ENCODE measurements at regions not wholly inside any gene's neighbourhood (a gene's known extent, or its start where the extent isn't known, plus 50 kb on each side); places are given as distances from the start of the nearest gene placed in this dataset.
A peak's percentile ranks its signal among the peaks of the same experiment; 100 is the strongest.
"Not testable (repeated sequence)": the region's sequence is repeated elsewhere in the genome, so short reads cannot be mapped to it uniquely, and the experiment has no call there.

DNA sequence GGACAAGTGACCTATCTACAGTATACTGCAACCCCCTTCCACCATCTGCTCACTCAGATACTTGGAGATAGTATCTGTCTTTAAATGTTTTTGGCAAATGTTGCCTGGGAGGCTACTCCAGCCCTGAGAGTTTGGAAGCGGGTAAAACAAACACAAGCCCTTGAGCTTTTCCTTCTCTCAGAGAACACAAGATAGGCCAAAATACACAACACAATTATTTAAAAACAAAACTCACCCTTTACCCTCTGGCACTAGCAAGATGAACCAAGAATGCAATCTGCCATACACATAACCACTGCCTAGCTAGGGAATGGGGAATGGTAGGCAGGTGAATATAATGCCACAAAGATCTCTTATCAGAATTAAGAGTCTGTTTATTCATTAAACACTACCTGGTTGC lies 324.7 kb upstream of the FAM47C start:
- DNase-seq, result no peak

DNA sequence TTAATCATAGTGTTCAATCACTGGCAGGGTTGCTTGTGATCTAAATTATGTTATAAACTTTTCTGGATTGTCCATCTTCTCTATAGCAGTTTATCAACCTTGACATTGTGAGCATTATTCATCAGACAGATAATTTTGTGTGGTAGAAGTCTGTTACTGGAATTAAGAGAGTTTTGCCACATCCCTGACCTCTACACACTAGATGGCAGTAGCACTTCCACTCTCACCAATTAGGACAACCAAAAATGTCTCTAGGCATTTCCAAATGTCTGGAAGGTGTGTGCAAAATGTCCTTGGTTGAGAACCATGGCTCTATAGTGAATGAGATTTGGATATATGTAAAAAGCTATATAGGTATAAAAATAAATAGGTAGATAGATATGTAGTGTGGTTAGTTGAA lies 324.1 kb upstream of the FAM47C start:
- no peak for DNase-seq

DNA sequence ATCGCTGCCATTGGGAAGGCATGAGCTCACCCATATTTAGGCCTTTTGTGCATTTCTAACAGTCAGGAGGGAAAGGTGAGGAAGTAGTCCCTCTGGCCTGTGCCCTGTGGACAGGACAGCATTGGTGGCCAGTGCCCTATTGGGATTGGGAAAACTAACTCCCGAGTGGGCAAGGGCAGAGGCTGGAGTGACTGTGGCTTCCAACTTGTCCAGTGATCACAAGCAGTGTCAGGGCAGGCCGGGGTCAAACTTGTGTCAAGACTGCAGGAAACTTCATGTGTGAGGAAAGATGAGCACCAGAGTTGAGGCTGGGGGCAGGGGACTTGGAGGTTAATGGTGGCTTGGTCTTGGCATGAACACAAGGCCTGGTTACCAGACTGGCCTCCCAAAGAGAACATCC lies 286.2 kb upstream of the FAM47C start:
- no peak for DNase-seq

DNA sequence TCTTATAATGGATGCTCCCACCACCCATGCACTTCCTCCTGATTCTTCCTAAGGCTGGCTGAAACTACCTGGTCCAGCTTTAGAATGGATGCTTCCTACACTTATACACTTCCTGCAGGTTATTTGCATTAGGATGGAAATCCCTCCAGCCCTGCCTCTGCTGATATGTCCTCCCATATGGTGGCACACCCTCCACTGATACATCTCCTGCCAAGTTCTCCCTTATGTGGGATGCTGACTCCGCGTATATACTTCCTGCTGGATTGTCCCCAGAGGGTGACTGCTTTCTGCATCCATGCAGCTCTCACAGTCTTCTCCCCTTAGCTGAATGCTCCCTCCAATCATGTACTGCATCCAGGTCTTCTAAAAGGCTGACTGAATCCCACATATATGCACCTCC lies 254.6 kb upstream of the FAM47C start:
- no peak for DNase-seq

DNA sequence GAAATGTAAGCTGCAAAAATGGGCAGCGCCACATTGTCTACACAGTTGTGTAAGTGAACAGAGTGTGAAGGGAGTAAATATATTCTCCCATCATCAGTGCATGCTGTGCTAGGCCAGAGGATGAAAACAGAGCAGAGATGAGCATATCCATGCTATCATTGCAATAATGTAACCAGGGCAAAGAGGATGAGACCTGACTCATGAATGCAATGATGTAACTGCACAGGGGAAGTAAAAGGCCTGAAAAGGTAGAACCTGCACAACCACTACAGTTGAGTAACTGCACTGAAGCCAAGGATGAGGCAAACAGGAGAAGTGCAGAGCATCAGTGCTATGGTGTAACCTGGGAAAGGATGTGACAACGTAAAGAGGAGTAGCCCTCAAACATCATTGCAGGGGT lies 220.4 kb upstream of the FAM47C start:
- DNase-seq, result no peak

DNA sequence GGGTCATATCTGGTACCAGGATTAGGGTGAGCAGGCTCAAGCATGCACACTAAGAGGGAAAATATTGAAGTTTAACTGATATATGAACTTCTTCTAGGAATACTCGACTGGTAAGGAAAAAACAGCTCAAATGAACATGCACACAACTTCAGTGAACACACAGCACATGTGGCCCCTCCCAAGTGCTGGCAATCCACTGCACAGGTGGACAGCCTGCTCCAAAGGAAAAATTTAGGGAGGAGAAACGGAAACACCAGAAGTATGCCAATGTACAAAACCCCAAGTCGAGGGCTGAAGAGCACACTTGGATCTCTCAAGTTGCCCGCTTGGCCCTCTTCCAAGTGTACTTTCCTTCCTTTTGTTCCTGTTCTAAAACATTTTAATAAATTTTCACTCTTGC lies 205.0 kb upstream of the FAM47C start:
- DNase-seq, result no peak

DNA sequence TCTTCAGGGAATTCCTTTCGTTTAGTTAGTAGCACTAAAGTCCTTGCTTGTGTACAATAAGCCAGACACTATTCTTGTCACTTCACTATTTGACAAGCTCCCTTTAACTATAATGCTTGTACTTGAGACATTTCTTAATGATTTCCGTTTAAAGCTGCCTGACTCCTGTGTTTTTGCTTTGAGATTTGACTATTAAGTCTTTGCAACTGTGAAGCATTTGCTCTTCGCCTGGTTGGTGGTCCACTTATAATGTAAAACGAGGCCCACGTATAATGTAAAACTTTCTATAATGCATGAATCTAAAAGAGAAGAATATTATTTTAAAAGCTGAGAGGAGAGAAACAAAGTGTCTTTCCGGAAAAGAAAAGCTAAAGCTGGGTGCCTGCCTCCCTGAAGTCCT lies 204.1 kb upstream of the FAM47C start:
- DNase-seq, result no peak

DNA sequence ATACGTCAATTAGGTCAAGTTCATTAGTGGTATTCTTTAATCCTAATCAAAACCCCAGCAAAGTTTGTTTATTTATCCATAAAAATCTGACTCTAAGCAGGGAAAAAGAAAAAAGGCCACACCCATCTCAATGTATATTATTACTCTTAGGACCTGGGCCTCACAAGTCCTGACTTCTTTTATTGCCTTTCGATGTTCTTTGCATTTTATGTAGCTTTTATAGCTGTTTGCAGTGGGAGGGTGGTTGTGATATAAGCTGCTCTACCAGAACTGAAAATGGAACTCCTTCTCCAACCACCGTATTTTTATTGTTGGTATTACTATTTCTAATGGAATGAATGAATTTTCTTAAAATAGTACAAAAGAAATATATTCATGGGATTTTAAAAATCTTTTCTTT lies 163.3 kb upstream of the FAM47C start:
- DNase-seq, result no peak

DNA sequence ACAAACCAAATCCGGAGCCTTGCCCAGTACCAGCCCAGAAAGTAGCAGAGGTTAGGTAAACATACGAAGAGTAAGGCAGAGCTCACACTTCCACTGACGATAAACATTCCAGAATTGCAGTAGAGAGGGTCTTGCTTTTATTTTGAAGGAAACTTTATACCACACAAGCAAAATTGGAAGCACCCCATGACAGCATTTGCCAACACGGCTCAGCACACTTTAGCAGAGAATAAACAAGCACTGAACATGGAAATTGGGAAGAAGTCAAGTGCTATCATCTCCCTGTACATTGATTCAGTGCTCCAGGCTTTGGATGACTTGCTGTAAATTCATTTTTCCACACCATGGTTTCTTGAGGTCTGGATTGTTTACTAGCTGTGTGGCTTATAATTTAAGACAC lies 160.7 kb upstream of the FAM47C start:
- DNase-seq, result no peak

DNA sequence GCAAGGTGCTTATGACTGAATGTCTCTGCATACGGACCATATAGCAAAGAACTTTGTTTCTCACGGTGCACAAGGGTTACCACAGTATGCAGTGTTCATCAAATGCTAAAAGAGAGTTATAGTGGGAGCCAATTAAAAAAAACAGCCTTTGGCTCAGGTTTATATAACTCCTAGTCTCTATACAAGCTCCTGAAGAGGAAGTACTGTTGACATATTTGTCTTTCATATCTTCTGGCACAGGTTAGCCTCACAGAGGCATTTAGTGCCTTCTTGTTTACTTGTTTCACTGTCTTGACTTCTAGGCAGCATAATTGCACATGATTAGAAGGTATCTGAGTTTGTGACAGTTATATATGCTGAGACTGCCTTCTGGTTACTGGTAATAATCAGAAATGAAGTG lies 158.8 kb upstream of the FAM47C start:
- DNase-seq, result no peak

DNA sequence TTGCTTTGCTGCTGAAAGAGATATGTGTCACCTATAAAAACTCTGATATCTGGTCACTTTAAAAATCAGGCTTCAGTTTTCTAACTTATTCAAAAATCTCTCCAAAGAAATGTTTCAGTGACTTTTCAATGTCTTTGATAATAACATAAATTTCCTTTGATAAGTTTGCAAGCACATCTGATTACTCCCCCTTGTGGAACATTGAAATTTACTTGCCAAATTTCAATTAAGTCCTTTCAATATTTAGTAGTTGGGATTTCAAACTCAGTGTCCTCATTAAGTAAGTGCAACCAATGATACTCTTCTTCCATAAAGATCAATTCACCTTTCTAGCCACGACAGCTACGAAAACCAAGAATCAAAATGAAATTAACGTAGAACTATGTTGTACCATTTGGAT lies 151.3 kb upstream of the FAM47C start:
- no peak for DNase-seq

DNA sequence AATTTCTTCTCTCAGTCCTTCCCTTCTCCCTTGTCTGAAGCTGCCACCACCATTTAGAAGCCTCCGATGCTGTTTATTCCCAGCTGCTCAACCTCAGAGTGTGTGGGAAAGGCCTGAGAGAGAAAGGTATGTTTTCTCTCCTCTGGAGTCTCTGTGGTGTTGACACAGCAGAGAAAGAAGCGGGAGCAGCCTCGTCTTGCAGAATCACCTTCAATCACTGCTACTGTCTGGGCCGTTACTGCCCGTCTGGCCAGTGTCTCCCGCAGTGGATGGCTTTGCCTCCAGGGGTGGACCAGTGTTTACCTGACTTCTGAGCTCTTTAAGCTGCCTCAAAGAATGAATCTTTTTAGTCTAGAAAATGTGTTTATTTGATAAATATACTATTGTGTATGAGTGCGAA lies 148.9 kb upstream of the FAM47C start:
- DNase-seq, result no peak

DNA sequence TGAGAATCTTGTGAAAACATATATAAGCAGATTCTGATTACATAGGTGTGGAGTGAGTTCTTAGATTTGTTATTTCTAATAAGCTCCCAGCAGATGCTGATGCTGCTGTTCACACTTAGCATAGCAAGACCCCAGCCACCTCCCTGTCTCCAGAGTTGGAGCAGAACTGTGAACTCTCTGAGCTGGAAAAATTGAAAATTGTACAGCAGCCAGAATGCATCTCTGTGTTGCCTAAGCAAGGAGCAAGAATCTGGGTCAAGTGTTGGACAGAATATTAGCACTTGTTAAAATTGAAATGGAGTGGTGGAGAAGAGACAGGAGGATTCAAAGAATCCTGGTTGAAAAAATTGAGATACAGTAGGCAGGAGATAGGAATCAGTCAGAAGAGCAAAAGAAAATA lies 146.6 kb upstream of the FAM47C start:
- DNase-seq, result no peak

DNA sequence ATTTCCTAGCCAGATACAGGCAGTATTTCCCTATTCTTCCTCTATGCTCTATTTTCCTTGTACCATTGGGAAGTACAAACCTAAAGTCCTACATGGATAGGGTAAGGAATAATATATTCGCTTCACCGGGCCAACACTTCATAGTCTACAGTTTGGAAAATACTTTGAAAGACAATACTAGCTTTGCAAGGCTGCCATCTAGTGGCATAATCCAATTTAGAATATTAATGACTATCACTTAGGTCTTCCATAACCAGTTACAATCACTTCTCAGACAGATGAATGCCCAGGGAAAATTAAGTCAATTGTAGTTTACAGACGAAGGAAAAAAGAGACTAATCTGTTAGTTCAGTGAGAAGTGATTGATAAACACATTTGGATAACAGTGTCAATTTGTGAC lies 141.0 kb upstream of the FAM47C start:
- peak; percentile 0 for DNase-seq

DNA sequence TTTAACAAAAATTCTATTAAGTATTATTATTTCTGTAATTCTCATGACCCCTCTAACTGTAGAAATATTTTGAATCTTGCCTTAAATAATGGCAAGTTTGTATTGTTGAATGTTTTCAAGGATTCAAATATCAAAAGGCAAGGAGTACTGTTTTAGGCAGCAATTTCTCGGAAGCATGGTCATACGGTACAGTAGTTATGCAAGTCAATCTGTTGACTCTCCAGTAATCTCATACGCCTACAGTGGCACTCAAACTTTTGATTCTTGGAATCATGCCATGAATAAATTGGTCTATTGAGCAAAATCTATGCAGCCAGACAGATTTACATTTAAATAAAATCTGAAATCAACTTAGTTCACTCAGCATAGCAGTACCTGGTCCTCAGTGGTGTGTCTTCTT lies 139.6 kb upstream of the FAM47C start:
- DNase-seq, result no peak

DNA sequence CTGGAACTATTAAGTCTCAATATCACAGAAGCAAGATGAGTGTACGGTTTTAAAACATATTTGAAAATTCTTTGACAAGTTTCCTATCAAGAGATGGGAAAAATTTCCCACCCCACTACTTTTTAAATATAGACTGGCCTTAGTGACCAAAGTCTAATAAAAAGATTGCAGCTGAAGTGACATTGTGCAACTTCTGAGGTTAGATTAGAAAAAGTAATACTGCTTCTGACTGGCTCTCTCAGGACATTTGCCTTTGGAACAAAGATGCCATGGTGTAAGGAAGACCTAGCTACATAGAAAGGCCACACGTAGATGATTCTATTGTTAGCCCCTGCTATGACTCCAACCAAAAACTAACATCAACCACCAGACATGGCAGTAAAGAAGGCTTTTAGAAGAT lies 138.7 kb upstream of the FAM47C start:
- DNase-seq, result no peak

DNA sequence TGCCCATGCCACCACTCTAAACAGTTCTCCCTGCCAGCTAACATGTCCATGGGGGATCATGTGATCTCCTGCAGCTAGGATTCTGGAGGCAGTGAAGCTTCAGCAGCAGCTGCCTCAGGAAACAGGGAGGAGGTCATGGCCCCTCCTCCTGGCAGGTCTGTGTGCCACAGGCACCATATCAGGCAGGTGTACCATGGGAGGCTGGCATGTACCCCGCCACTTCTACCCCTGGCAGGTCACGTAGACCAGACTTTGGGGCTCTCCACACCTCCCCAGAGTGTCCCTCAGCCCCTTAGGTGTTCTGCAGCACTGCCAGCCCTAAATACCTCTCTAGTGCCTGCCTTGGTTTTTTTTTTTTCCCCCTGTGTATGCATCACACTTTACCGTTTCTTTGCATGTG lies 110.5 kb upstream of the FAM47C start:
- DNase-seq, result no peak

DNA sequence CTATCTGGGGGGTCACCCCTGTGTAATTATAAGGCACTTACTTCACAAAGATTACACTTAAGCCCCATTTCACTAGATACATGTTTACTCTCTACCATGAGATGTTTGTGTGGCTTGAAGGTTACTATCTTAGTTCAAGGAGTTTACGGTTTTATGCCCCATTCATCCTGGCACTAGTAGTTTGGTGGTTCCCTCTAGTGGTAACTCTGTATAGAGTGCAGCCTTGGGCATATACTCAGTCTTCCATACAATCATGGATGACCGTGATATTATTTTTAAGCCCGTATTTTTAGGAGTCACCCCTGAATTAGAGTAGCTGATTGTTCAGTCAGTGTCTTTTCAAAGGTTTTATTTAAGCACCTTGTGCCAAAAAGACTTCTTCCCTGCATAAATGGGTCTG lies 109.9 kb upstream of the FAM47C start:
- DNase-seq, result no peak

DNA sequence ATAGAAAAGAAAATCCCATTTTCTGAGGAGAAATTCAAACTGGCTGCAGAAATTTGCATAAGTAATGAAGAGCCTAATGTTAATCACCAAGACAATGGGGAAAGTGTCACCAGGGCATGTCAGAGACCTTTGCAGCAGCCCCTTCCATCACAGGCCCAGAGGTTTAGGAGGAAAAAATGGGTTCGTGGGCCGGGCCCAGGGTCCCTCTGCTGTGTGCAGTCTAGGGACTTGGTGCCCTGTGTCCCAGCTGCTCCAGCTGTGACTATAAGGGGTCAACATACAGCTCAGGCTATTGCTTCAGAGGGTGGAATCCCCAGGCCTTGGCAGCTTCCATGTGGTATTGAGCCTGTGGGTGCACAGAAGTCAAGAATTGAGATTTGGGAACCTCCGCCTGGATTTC lies 103.6 kb upstream of the FAM47C start:
- not testable (repeated sequence) for DNase-seq

DNA sequence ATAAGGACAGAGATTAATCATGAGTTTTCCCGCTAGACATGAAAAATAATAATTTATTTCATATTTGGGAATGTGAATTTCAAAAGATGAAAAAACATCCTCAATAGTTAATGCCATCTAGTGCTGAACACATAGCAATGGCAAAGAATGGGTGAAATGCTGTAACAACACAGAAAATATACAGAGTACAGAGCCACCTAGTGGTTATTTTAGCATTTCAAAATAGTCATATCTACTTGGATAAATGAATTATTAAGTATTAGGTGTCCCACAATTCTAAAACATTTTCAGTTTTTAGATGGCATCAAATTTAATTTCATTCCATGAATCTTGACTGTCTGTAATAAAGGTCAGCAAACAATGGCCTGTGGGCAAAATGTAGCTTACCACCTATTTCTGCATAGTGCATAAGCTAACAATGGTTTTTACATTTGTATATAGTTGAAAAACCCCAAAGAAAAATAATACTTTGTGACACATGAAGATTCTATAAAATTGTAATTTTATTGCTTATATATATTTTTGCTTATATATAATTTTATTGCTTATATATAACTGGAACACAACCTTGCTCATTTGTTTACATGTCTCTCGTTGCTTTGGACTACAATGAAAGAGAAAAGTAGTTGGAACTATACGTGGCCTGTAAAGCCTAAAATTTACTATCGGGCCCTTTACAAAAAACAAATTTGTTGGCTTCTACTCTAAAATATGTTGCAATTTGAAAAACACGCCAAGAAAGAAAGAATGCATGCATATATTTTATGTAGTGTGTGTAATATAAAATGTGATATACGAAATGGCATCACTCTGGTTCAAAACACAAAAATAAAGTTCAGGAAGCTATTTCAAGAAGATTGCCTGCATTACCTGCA lies 99.1 kb upstream of the FAM47C start:
- peak; percentile 0 for DNase-seq

DNA sequence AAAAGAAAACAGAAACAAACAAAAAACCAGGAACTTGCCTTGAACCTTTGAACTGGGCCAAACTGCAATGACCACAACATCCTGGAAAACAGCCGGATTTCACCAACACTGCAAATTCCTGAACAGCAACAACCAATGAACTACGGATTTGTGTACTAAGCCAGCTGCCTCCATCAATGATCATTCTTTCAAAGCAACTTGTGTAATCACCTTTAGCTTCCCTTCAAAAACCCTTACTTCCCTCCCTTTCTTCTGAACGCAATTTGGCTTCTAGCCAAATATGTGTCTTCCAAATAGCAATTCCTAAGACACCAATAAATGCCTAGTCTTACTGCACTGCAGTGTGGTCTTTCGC lies 98.5 kb upstream of the FAM47C start:
- no peak for DNase-seq

DNA sequence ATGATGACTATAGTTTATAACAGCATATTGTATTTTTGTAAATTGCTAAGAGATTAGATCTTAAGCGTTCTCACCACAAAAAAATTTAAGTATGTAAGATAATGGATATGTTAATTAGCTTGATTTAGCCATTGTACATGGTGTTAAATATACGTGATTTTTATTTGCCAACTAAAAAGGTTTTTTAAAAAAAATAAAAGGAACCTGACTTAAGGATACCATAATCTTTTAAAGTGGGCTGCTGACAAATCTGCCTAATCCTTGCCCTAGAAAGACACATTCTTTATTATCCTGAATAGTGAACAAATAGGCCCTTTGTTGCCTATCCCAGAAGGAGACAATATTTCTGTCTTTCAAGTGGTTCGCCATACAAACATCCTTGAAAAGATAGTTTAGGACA lies 94.6 kb upstream of the FAM47C start:
- no peak for DNase-seq

DNA sequence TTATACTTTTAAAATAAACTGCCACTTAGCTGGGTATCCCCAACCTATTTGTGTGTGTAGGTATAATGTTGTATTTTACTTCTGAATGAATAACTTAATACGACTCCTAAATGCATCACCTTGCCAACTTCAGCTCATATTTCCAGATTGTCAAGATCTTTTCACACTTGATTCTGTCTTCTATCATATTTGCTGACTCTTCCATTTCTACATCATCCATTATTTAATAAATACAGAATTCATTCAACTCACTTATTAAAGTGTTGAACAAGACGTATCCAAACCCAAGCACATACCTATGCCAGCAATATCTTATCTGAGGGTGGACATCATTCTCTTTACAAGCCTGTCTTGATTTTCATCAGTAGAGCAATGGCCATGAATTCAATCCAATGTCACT lies 91.2 kb upstream of the FAM47C start:
- no peak for DNase-seq

DNA sequence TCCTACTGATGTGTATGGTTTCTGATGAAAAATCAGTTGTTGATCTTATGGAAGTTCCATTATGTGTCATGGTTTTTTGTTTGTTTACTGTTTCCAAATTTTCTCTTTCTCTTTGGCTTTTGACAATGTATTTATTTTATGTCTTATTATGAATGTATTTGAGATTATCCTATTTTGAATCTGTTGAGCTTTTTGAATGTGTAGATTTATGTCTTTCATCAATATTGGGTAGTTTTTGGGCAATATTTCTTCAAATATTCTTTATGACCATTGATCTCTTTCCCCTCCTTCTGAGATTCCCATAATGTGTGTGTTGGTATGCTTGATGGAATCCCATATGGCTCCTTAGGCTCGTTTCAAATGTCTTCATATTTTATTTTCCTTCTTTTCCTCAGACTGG lies 80.5 kb upstream of the FAM47C start:
- no peak for DNase-seq

DNA sequence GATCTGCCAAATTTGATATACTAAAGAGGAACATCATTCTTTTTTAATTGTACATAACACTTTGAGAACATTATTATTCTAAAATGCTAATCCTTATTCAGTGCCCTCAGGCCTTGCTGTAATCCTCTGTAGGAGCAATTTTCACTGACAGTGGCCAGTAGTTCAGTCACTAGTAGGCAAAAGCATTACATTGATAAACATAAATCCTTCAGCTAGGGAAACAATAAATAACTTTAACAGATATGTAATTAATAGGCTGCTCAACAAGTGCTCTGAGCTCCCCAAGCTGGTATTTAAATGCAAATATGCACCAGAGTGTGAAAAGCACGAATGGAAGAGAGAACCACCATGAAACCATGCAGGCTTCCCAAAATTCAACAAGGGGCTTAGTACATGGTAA lies 77.7 kb upstream of the FAM47C start:
- no peak for DNase-seq

All from fibroblast of skin of abdomen (primary cell).